Fibroblast of skin of right biceps (primary cell): ENCODE measurements at regions not wholly inside any gene's neighbourhood (a gene's known extent, or its start where the extent isn't known, plus 50 kb on each side); places are given as distances from the start of the nearest gene placed in this dataset.

Experiments used
- DNase-seq: peaks from one replicate; pipeline ENCODE4 v3.0.0-alpha.2; 2013

GRCh38 chr6:12593771-12594529 lies 122.6 kb upstream of the PHACTR1 start:
- no peak for DNase-seq

DNA sequence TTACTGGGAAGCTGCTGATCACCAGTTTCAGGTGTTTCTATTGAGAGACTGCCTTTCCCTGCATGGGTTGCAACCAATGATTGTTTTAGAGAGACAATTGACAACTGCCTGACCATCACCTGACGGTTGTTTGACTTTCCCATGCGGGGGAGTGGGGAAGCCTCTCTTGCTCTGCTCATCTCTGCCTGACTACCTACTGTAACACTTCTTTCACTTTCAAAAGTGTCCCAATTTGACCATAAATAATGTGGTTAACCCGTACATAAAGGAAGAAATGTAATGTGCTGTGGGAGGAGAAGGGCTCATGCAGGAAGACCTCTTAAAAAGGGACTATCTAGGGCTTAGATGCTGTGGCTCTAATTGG lies 122.1 kb upstream of the PHACTR1 start:
- DNase-seq = no peak

DNA sequence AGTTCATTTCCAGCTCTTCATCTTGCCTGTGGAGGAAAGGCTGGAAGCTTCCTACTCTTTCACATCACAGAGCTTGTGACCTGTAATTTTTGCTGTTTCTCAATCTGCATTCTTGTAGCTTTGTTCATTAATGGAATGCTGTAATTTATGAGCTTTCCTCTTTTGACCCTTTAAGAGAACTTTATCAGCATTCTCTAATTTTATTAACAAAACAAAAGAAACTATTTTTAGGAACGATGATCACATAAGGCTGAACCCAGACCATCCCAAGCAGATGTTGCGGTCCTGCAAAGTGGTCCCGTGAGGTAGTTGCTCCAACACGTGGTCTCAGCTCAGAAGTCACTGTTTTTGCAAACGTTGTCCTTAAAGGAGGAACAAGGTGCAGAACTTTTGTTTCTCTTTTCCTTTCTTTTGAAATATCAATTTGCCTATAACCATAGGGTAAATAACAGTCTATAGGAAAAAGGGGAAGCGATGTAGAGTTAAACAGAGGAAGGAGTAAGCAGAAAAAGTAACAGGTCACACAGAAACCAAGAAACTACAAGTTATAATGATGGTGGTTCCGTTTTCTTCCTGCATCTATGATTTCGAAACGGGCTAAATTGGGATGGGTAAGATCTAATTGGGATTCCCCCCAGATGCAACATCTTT lies 121.3 kb upstream of the PHACTR1 start:
- DNase-seq = peak; percentile 74

DNA sequence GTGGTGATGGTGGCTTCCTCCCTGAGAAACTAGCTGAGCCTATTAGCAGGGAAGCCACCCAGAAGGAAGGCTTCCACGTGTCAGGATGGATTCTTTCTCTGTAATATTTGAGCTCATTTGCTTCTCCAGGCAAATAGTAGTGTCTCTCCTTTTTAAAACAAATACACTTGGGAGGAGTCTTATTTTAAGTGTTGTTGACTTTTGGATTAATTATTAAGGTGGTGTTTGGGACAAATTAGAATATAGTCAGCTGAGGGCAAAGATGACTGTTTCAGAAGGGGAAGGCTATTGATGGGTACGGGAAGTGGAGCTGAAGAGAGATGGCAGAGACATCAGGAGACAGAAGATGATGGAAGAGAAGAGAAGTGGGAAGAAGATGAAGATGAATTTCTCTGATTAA lies 119.8 kb upstream of the PHACTR1 start:
- DNase-seq = no peak

DNA sequence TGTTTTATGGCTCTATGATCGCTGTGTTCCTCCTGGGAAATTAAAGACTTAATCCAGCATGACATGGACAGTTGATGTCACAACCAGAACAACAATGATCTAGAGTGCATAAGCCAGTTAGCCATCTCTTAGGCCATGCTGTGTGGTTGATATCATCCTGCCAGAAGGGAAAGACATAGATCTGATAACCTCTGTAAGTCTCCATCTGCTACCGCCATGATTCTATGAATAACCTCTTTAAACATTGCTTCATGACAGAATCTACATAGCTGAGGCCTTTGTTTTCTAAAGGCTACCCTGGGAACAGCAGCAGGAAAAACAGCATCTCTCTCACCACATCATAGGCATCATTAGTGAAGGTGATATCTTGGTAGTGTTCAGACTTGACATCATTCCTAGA lies 117.6 kb upstream of the PHACTR1 start:
- DNase-seq = no peak

GRCh38 chr6:12601881-12602280 lies 114.7 kb upstream of the PHACTR1 start:
- DNase-seq = peak; percentile 83

- DNase-seq = no peak
Observed at GRCh38 chr6:12602342-12602741, 114.2 kb upstream of the PHACTR1 start.

DNA sequence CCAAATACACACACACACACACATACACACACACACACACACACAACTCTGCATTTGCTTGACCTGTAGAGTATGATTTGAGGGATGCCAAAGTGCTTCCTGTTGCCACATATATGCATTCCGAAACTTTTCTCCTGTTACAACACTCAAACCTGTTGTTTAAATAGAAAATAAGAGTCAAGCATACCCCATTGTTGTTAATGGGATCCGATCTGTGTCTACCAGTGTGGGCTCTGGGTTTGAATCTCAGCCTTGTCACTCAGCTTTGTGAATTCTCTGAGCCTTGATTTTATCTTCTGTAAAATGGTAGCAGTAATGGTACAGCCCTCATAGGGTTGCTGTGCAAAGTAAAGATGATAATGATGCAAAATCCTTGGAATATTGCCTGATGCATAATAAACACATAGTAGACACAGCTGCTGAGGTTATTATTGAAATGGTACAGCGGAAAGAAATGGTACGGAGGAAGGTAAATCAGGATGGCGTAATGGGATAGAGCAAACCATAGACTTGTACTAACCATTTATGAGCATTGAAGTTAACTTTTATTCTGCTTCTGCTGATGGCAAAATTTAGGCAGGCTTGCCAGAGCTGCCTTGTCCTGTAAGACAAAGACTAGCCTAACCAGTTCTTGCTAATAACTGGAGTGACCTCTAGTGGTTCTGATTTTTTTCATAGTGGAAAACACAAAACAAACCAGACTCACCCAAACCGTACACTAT lies 113.5 kb upstream of the PHACTR1 start:
- DNase-seq = peak; percentile 72

GRCh38 chr6:12603673-12604049 lies 112.9 kb upstream of the PHACTR1 start:
- DNase-seq = no peak

GRCh38 chr6:12605888-12606345 lies 110.7 kb upstream of the PHACTR1 start:
- DNase-seq = peak; percentile 70

DNA sequence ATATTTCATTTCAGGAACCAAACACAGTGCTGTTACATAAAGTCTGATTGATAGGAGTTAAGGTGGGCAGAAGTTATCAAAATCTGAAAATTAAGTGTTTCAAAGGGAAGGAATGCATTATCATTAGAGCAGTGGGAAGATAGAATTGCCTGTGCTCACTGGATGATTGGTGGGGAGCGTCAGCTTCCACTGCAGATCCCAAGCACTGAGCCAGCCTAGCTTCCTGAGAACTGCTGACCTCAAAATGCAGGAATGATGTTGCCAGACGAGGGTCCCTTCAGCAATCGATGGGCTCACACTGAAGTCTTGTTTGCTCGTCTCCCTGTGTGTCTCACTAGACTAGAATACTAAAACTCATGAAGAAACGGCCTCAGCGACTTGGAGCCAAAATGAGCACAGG lies 110.0 kb upstream of the PHACTR1 start:
- DNase-seq = no peak

DNA sequence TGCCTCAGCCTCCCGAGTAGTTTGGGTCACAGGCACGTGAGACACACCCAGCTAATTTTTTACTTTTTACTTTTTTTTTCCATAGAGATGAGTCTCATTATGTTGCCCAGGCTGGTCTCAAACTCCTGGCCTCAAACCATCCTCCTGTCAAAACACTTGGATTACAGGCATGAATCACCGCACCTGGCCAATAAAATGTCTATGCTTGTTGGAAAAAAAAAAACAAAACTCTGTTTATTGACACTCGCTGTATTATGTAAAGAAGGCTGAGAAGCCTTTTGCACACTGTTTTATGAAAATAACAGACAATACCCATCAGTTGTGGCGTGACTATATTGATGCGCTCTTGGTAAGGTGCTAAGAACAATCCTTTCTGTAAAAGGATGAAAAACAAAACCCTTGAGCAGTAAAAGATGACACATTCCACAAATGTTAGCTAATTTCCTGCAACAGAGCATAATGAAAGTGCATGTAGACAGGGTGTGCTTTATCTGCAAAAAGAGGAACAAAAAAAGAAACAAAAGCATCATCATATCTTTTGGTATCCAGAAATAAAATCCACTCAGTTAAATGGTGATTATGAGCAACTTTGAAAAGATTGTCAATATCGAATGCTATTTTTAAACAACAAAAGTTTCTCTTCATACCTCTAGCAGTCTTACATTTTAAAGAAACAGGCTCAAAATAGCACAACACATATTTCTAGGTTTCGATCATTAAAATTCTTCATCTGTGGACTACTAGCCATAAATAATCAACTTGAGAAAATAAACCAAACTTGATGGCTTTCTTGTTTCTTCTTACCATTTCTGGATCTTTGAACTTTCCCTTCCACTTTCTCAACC lies 108.3 kb upstream of the PHACTR1 start:
- DNase-seq = peak; percentile 56

- DNase-seq = no peak
Observed at GRCh38 chr6:12608874-12609273, 107.7 kb upstream of the PHACTR1 start.

DNA sequence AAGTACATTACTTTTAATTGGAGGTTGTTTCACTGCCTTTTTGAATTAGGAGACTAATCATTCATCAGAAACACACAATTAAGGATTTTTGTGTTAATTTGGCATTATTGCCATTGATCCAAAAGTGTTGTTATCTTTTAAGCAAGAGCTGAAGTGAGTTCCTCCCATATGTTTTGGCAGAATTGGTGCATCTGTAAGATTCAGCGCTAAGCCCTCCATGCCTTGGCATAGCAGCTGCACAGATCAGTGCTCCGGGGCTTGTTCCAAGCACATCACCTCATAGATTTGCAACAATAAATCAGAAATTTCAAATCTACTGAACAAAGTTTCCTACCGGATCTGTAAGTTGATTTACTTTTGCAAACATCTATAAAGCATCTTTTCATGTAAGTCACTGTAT lies 106.8 kb upstream of the PHACTR1 start:
- DNase-seq = no peak

DNA sequence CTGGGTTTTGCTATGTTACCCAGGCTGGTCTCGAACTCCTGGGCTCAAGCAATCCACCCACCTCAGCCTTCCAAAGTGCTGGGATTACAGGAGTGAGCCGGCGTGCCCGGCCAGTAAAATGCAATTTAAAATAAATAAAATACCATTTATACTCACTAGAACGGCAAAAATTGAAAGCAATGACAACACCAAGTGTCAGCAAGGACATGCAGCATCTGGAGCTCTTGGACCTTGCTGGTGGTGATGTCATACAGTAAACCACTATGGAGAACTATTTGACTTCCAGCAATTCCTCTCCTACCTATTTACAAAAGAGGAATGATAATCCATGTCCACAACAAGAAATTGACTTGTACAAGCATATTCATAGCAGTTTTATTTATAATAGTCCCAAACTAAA lies 105.7 kb upstream of the PHACTR1 start:
- no peak for DNase-seq

- DNase-seq = no peak
Observed at GRCh38 chr6:12613811-12614210, 102.8 kb upstream of the PHACTR1 start.

DNA sequence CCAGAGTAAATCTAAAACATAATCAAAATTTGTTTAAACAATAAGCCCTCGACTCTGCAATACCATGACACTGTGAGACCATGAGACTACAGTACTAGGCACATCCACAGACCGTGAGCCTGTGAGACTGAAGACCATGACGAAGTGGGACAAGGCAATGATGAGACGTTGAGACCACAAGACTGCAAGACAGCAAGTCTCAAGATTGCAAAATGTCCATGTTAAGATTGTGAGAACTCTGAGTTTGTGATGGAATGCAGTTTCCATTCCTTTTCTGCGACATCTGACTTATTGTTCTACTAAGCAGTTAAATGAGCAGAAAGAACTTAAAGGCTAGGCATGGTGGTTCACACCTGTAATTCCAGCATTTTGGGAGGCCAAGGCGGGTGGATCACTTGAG lies 102.1 kb upstream of the PHACTR1 start:
- DNase-seq = peak; percentile 47

GRCh38 chr6:12618296-12618695 lies 98.3 kb upstream of the PHACTR1 start:
- no peak for DNase-seq

DNA sequence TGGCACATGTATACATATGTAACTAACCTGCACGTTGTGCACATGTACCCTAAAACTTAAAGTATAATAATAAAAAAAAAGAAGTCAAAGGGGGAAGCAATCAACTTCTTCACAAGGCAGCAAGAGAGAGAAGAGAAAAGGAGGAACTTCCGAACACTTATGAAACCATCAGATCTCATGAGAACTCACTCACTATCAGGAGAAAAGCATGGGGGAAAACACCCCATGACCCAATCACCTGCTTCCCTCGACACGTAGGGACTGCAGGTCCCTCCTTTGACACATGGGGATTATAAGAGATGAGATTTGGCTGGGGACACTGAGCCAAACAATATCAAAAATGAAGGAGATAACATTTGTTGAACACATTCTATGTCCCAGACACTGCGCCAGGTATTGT lies 94.8 kb upstream of the PHACTR1 start:
- DNase-seq = no peak

- DNase-seq = no peak
Observed at GRCh38 chr6:12622566-12622965, 94.0 kb upstream of the PHACTR1 start.

- no peak for DNase-seq
Observed at GRCh38 chr6:12624142-12624837, 92.3 kb upstream of the PHACTR1 start.

DNA sequence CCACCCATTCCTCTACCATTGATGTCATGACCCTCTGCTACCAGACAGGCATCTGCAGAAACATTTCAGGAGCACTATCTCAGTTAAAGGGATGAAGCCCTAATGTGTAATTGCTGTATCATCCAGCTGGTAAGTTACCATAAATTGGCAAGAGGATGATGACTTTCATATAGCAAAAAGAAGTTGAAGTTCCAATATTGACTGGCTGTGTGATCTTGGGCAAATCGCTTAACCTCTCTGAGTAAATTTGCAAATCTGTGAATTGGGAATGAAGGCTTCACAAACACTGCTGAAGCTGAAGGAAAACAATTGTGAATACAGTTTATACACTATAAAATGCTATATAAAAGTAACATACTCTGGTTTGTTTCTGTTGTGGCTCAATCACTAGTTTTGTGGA lies 89.5 kb upstream of the PHACTR1 start:
- no peak for DNase-seq

- no peak for DNase-seq
Observed at GRCh38 chr6:12628327-12628726, 88.2 kb upstream of the PHACTR1 start.
